WTC11 (cell line): ENCODE measurements at regions not wholly inside any gene's neighbourhood (a gene's known extent, or its start where the extent isn't known, plus 50 kb on each side); places are given as distances from the start of the nearest gene placed in this dataset.

Experiments used
- CTCF ChIP-seq: fragments of 200-600 bp; IDR thresholded peaks from 2 replicates; pipeline ENCODE4 v1.8.0; 2022; ENCODE audit warnings: antibody characterized with exemption
- HMGXB4 ChIP-seq: sonication (generic); formaldehyde crosslinking; IDR thresholded peaks from 2 replicates; pipeline ENCODE4 v1.8.1; 2023; ENCODE audit warnings: mild to moderate bottlenecking, moderate library complexity, missing genetic modification reagents
- MYBL2 ChIP-seq: sonication (generic); formaldehyde crosslinking; IDR thresholded peaks from 2 replicates; pipeline ENCODE4 v1.8.1; 2023; ENCODE audit warnings: mild to moderate bottlenecking, moderate library complexity, missing genetic modification reagents
- SP1 ChIP-seq: sonication (generic); formaldehyde crosslinking; conservative IDR thresholded peaks from 2 replicates; pipeline ENCODE4 v1.8.1; 2022; ENCODE audit warnings: missing genetic modification reagents
- TEAD1 ChIP-seq: sonication (generic); formaldehyde crosslinking; IDR thresholded peaks from 2 replicates; pipeline ENCODE4 v1.8.0; 2022; ENCODE audit warnings: mild to moderate bottlenecking, missing genetic modification reagents
- USF2 ChIP-seq: sonication (generic); formaldehyde crosslinking; IDR thresholded peaks from 2 replicates; pipeline ENCODE4 v1.8.1; 2023; ENCODE audit warnings: mild to moderate bottlenecking, missing genetic modification reagents, moderate library complexity
- TF ChIP-seq, protein P1 (sequence below): sonication (generic); formaldehyde crosslinking; conservative IDR thresholded peaks from 2 replicates; pipeline ENCODE4 v1.8.1; 2023; ENCODE audit warnings: mild to moderate bottlenecking, low read depth, missing genetic modification reagents, moderate library complexity
- TF ChIP-seq, protein P2 (sequence below): sonication (generic); formaldehyde crosslinking; IDR thresholded peaks from 2 replicates; pipeline ENCODE4 v1.8.1; 2023; ENCODE audit warnings: mild to moderate bottlenecking, missing genetic modification reagents, moderate library complexity
- TF ChIP-seq, protein P3 (sequence below): sonication (generic); formaldehyde crosslinking; IDR thresholded peaks from 2 replicates; pipeline ENCODE4 v1.8.0; 2022; ENCODE audit warnings: mild to moderate bottlenecking, missing genetic modification reagents
- TF ChIP-seq, protein P4 (sequence below): sonication (generic); formaldehyde crosslinking; IDR thresholded peaks from 2 replicates; pipeline ENCODE4 v1.8.1; 2023; ENCODE audit warnings: mild to moderate bottlenecking, missing genetic modification reagents

- TF ChIP-seq, protein P1, sequence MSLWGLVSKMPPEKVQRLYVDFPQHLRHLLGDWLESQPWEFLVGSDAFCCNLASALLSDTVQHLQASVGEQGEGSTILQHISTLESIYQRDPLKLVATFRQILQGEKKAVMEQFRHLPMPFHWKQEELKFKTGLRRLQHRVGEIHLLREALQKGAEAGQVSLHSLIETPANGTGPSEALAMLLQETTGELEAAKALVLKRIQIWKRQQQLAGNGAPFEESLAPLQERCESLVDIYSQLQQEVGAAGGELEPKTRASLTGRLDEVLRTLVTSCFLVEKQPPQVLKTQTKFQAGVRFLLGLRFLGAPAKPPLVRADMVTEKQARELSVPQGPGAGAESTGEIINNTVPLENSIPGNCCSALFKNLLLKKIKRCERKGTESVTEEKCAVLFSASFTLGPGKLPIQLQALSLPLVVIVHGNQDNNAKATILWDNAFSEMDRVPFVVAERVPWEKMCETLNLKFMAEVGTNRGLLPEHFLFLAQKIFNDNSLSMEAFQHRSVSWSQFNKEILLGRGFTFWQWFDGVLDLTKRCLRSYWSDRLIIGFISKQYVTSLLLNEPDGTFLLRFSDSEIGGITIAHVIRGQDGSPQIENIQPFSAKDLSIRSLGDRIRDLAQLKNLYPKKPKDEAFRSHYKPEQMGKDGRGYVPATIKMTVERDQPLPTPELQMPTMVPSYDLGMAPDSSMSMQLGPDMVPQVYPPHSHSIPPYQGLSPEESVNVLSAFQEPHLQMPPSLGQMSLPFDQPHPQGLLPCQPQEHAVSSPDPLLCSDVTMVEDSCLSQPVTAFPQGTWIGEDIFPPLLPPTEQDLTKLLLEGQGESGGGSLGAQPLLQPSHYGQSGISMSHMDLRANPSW (CRISPR knock-in tag): no peak
- TF ChIP-seq CTCF (no peak), USF2 (CRISPR knock-in tag) (no peak), MYBL2 (no peak), SP1 (CRISPR knock-in tag) (no peak), HMGXB4 (CRISPR knock-in tag) (no peak), TEAD1 (CRISPR knock-in tag) (no peak)
- TF ChIP-seq, protein P2, sequence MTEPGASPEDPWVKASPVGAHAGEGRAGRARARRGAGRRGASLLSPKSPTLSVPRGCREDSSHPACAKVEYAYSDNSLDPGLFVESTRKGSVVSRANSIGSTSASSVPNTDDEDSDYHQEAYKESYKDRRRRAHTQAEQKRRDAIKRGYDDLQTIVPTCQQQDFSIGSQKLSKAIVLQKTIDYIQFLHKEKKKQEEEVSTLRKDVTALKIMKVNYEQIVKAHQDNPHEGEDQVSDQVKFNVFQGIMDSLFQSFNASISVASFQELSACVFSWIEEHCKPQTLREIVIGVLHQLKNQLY (CRISPR knock-in tag): no peak
- TF ChIP-seq, protein P3, sequence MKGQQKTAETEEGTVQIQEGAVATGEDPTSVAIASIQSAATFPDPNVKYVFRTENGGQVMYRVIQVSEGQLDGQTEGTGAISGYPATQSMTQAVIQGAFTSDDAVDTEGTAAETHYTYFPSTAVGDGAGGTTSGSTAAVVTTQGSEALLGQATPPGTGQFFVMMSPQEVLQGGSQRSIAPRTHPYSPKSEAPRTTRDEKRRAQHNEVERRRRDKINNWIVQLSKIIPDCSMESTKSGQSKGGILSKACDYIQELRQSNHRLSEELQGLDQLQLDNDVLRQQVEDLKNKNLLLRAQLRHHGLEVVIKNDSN (CRISPR knock-in tag): no peak
- TF ChIP-seq, protein P4, sequence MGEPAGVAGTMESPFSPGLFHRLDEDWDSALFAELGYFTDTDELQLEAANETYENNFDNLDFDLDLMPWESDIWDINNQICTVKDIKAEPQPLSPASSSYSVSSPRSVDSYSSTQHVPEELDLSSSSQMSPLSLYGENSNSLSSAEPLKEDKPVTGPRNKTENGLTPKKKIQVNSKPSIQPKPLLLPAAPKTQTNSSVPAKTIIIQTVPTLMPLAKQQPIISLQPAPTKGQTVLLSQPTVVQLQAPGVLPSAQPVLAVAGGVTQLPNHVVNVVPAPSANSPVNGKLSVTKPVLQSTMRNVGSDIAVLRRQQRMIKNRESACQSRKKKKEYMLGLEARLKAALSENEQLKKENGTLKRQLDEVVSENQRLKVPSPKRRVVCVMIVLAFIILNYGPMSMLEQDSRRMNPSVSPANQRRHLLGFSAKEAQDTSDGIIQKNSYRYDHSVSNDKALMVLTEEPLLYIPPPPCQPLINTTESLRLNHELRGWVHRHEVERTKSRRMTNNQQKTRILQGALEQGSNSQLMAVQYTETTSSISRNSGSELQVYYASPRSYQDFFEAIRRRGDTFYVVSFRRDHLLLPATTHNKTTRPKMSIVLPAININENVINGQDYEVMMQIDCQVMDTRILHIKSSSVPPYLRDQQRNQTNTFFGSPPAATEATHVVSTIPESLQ (CRISPR knock-in tag): no peak
Observed at GRCh38 chr22:26998716-26999115, 341.3 kb downstream of the MIAT start.
